ENCODE measurements at regions not wholly inside any gene's neighbourhood (a gene's known extent, or its start where the extent isn't known, plus 50 kb on each side); places are given as distances from the start of the nearest gene placed in this dataset.

DNA sequence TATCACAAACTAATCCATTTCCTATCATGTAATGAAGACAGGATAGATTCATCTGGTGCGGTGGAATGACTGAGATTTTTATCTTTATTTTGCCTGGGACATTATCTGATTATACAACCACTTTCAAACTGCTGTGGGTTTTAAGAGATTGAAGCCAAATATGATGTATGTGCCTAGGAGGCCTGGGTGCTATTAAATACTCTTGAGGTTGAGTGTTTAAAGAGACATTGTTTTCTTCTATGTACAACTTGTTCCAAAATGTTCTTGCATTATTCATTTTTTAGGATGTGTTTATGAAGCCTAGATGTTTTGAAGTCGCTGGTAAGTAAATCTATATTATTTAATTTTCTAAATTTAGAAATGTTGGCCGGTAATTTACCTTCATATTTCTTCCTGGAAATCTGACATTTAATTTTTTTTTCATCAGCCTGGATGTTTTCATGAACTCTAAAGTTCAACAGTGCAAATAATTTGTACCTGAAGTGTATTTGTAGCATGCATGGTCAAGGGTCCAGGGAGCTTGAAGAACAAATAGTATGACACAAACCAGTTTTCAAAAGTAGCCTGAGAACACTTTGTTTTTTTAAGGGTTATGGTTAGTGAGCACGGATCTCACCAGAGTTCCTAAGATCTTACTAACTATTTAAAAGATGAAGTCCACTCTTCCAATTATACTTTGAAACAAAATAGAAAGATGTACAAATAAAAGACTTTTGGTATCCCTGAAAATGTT lies 72.8 kb upstream of the ATP8A1 start:
- ATAC-seq (no peak), DNase-seq (no peak)
- Histone ChIP-seq H3K4me3 (no peak overlapping the region), H3K9me3 (peaks cover 0 to 11% (median 0%) of the 10 kb centered on the region in 11 donors), H3K27ac (no peak overlapping the region), H3K27me3 (peaks cover 0 to 3% (median 0%) of the 10 kb centered on the region in 7 donors), H3K4me1 (no peaks in the 10 kb centered on the region), H3K36me3 (no peaks in the 10 kb centered on the region)
- TF ChIP-seq, protein P1, sequence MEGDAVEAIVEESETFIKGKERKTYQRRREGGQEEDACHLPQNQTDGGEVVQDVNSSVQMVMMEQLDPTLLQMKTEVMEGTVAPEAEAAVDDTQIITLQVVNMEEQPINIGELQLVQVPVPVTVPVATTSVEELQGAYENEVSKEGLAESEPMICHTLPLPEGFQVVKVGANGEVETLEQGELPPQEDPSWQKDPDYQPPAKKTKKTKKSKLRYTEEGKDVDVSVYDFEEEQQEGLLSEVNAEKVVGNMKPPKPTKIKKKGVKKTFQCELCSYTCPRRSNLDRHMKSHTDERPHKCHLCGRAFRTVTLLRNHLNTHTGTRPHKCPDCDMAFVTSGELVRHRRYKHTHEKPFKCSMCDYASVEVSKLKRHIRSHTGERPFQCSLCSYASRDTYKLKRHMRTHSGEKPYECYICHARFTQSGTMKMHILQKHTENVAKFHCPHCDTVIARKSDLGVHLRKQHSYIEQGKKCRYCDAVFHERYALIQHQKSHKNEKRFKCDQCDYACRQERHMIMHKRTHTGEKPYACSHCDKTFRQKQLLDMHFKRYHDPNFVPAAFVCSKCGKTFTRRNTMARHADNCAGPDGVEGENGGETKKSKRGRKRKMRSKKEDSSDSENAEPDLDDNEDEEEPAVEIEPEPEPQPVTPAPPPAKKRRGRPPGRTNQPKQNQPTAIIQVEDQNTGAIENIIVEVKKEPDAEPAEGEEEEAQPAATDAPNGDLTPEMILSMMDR (IDR thresholded peaks at IDR 0.05) = no peak
- 68 to 73% methylated on average over 4 of the region's 4 CpGs for WGBS, 2 donors
- intact Hi-C loops (cut with DNase I) = no loop called here

DNA sequence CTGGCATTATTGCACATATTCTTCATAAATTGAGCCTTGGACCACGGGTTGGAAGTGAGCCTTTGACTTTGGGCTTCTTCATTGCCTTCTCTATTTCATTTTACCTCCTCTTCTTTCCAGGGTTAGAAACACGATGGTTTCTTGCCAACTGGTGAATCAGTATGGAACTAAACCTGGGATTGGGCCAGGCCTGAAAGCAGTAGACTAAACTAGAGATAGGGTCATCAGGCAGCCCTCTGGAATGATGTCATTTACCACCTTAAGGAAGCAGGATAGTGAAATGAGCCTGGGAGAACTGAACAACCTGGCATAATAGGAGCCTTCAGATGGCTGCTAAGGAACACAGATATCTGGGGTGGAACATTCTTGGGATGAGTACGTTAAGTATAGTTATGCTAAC lies 67.5 kb upstream of the ATP8A1 start:
- Histone ChIP-seq H3K4me3 (no peak overlapping the region), H3K27me3 (peaks cover 0 to 3% (median 0%) of the 10 kb centered on the region in 7 donors), H3K4me1 (no peaks in the 10 kb centered on the region), H3K36me3 (no peaks in the 10 kb centered on the region), H3K27ac (no peak overlapping the region), H3K9me3 (peaks cover 0 to 11% (median 0%) of the 10 kb centered on the region in 11 donors)
- WGBS, 2 donors = 72 to 74% methylated on average over 3 of the region's 3 CpGs
- TF ChIP-seq, protein P1 (IDR thresholded peaks at IDR 0.05) = no peak
- ATAC-seq (no peak), DNase-seq (no peak)
- intact Hi-C loops (cut with DNase I) = no loop called here

DNA sequence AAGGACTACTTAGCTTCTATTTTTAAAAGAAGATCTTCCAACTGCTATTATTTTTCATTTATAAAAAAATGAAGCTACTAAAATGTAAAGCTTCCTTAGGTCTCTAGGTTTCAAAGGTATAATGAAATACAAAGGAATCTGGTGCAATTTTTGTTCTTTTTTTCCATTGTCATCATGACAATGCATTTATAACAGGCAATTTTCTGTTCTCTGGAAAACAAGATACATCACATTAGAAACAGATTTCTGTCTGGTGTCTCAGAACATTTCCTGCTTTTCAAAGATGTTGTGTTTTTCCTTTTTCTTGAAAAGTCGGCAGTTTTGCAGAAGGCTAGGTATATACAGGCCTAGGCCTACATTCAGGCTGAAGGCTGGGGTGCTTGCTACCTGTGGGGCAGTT lies 63.6 kb upstream of the ATP8A1 start:
- DNase-seq (no peak), ATAC-seq (no peak)
- no peaks in the 10 kb centered on the region for H3K9me3 ChIP-seq
- no peaks in the 10 kb centered on the region for H3K27me3 ChIP-seq
- H3K4me1 ChIP-seq = peaks cover 0 to 7% (median 0%) of the 10 kb centered on the region in 9 donors
- no peak overlapping the region for H3K27ac ChIP-seq
- intact Hi-C loops (cut with DNase I) = no loop called here
- WGBS, 2 donors = 40 to 76% methylated on average over 1 of the region's 1 CpG
- TF ChIP-seq, protein P1 (IDR thresholded peaks at IDR 0.05) = no peak
- no peak overlapping the region for H3K4me3 ChIP-seq
- no peaks in the 10 kb centered on the region for H3K36me3 ChIP-seq

DNA sequence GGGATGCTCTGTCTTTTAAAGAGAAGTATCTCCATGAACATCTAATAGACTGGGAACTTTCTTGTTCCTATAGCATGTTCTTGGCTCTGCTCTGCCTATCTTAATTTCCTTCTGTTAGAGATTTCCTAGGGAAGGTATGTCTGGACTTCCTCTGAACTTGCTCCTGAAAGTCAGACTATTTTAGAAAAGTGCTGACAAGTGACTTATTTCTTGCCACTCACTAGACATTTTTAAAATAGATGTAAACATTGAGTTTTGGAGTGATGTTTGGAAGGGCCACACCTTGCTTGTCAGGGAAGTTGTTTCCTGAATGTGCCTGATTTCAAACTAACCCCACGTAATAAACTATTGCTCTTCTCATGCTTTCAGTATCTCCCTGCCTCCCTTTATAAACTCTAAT lies 62.4 kb upstream of the ATP8A1 start:
- ATAC-seq = no peak
- Histone ChIP-seq H3K27me3 (no peaks in the 10 kb centered on the region), H3K36me3 (no peaks in the 10 kb centered on the region), H3K4me3 (no peak overlapping the region), H3K9me3 (no peaks in the 10 kb centered on the region), H3K27ac (no peak overlapping the region), H3K4me1 (peaks cover 0 to 7% (median 0%) of the 10 kb centered on the region in 9 donors)
- intact Hi-C loops (cut with DNase I) = no loop called here
- TF ChIP-seq, protein P1 (IDR thresholded peaks at IDR 0.05) = no peak
- no peak for DNase-seq
- WGBS, 2 donors = 46 to 56% methylated on average over 1 of the region's 1 CpG
